H1 (cell line): ENCODE measurements at regions not wholly inside any gene's neighbourhood (a gene's known extent, or its start where the extent isn't known, plus 50 kb on each side); places are given as distances from the start of the nearest gene placed in this dataset.

Experiments
- ASH2L ChIP-seq: fragments of 200-600, 300-600 bp; sonication (generic); IDR thresholded peaks from one replicate; pipeline ENCODE4 v1.7.1; 2017; ENCODE audit warnings: low read length
- CBX5 ChIP-seq: fragments of 300-800, 300-1000 bp; sonication (generic); IDR thresholded peaks from 2 replicates; pipeline ENCODE4 v1.7.1; 2016; ENCODE audit warnings: antibody characterized with exemption, low read length, low read depth
- CBX8 ChIP-seq: fragments of 300-800, 300-1000 bp; sonication (generic); IDR thresholded peaks from 2 replicates; pipeline ENCODE4 v1.7.1; 2016; ENCODE audit warnings: low read depth, low read length, borderline replicate concordance
- KDM1A ChIP-seq: fragments of 200-600, 300-600 bp; sonication (generic); IDR thresholded peaks from 2 replicates; pipeline ENCODE4 v1.7.1; 2016; ENCODE audit warnings: mild to moderate bottlenecking, low read length, borderline replicate concordance
- NANOG ChIP-seq: IDR thresholded peaks from 2 replicates; pipeline ENCODE4 v1.6.1; 2011; ENCODE audit warnings: low read length, low read depth, mild to moderate bottlenecking, inconsistent platforms; ENCODE audit not compliant: insufficient read depth, poor library complexity, severe bottlenecking
- POLR2A ChIP-seq, 2 experiments: IDR thresholded peaks; 1 replicate in 1 of 2; 2 replicates in 1 of 2; pipeline ENCODE4 v1.6.1; 2011; ENCODE audit warnings: low read depth in 2 of 2, low read length in 2 of 2, mild to moderate bottlenecking in 2 of 2; ENCODE audit errors: control extremely low read depth in 1 of 2
- POLR2AphosphoS5 ChIP-seq: IDR thresholded peaks from 2 replicates; pipeline ENCODE4 v1.6.1; 2011; ENCODE audit warnings: low read depth, low read length
- POU5F1 ChIP-seq: IDR thresholded peaks from 2 replicates; pipeline ENCODE4 v1.6.1; 2011; ENCODE audit warnings: low read depth, mild to moderate bottlenecking, low read length, moderate library complexity
- RBBP5 ChIP-seq: IDR thresholded peaks from 2 replicates; pipeline ENCODE4 v1.7.1; 2012; ENCODE audit warnings: low read depth, mild to moderate bottlenecking, inconsistent platforms, low read length, moderate library complexity, borderline replicate concordance
- RXRA ChIP-seq: IDR thresholded peaks from 2 replicates; pipeline ENCODE4 v1.6.1; 2011; ENCODE audit warnings: low read depth, mild to moderate bottlenecking, low read length, moderate library complexity; ENCODE audit not compliant: insufficient read depth
- SIX5 ChIP-seq: IDR thresholded peaks from 2 replicates; pipeline ENCODE4 v1.6.1; 2011; ENCODE audit warnings: mild to moderate bottlenecking, low read depth, low read length
- SP1 ChIP-seq: IDR thresholded peaks from 2 replicates; pipeline ENCODE4 v1.6.1; 2011; ENCODE audit warnings: low read depth, low read length
- SP2 ChIP-seq: IDR thresholded peaks from 2 replicates; pipeline ENCODE4 v1.6.1; 2012; ENCODE audit warnings: mild to moderate bottlenecking, low read length, inconsistent platforms
- SP4 ChIP-seq: IDR thresholded peaks from 2 replicates; pipeline ENCODE4 v1.6.1; 2012; ENCODE audit warnings: low read length, inconsistent platforms
- SRF ChIP-seq: IDR thresholded peaks from 2 replicates; pipeline ENCODE4 v1.6.1; 2011; ENCODE audit warnings: mild to moderate bottlenecking, low read depth, low read length, moderate library complexity
- TBP ChIP-seq: IDR thresholded peaks from 2 replicates; pipeline ENCODE4 v1.6.1; 2011; ENCODE audit warnings: low read depth, low read length, improper control_type of control experiment
- TCF12 ChIP-seq: IDR thresholded peaks from 2 replicates; pipeline ENCODE4 v1.6.1; 2011; ENCODE audit warnings: low read depth, mild to moderate bottlenecking, low read length

GRCh38 chr3:137582484-137582883 lies 181.6 kb upstream of the SOX14 start (continued):
- TF ChIP-seq POLR2A (IDR thresholded peaks at IDR 0.05; ENCODE audit: control extremely low read depth in 1 of 2, low read depth in 2 of 2, low read length in 2 of 2): no peak
- no peak for TF ChIP-seq CBX8
- no peak for TF ChIP-seq POU5F1
- no peak for TF ChIP-seq SP2
- peak; percentile 57 for TF ChIP-seq ASH2L
- TF ChIP-seq RXRA: no peak
- TF ChIP-seq SP1: no peak
- no peak for TF ChIP-seq SIX5
- TF ChIP-seq TCF12: no peak
- no peak for TF ChIP-seq RBBP5
- no peak for TF ChIP-seq KDM1A
- no peak for TF ChIP-seq CBX5
- no peak for TF ChIP-seq SRF
- TF ChIP-seq SP4: no peak
- TF ChIP-seq POLR2AphosphoS5: no peak
- peak; percentile 41 for TF ChIP-seq NANOG
- TF ChIP-seq TBP: no peak
